NCI-H1930 (cell line): ENCODE measurements at regions not wholly inside any gene's neighbourhood (a gene's known extent, or its start where the extent isn't known, plus 50 kb on each side); places are given as distances from the start of the nearest gene placed in this dataset.

Source experiments
- DNase-seq, 2 experiments: peaks; one replicate each; lab custom pipeline; 2025; lab: John Stamatoyannopoulos, UW

GRCh38 chr3:14335774-14336748 is 66.3 kb upstream of the SLC6A6 start:
- no peak for DNase-seq

- DNase-seq: no peak
Measured at GRCh38 chr3:14336749-14337598, 65.4 kb upstream of the SLC6A6 start.

- DNase-seq: no peak
Measured at GRCh38 chr3:14337828-14338227, 64.6 kb upstream of the SLC6A6 start.

- no peak for DNase-seq
Measured at GRCh38 chr3:14338242-14338641, 64.2 kb upstream of the SLC6A6 start.

GRCh38 chr3:14338898-14339458 is 63.4 kb upstream of the SLC6A6 start:
- no peak for DNase-seq

- no peak for DNase-seq
Measured at GRCh38 chr3:14340960-14341708, 61.3 kb upstream of the SLC6A6 start.

GRCh38 chr3:14343338-14344112 is 58.9 kb upstream of the SLC6A6 start:
- DNase-seq: no peak

- no peak for DNase-seq
Measured at GRCh38 chr3:14344351-14344750, 58.1 kb upstream of the SLC6A6 start.

- no peak for DNase-seq
Measured at GRCh38 chr3:14345496-14346150, 56.8 kb upstream of the SLC6A6 start.

GRCh38 chr3:14346191-14346590 is 56.2 kb upstream of the SLC6A6 start:
- DNase-seq: no peak

- DNase-seq: no peak
Measured at GRCh38 chr3:14346642-14347041, 55.8 kb upstream of the SLC6A6 start.

GRCh38 chr3:14347110-14347509 is 55.3 kb upstream of the SLC6A6 start:
- no peak for DNase-seq

- DNase-seq: no peak
Measured at GRCh38 chr3:14351617-14352001, 50.8 kb upstream of the SLC6A6 start.

GRCh38 chr3:14352002-14352627 is 50.3 kb upstream of the SLC6A6 start:
- DNase-seq: no peak
